ENCODE measurements at regions not wholly inside any gene's neighbourhood (a gene's known extent, or its start where the extent isn't known, plus 50 kb on each side); places are given as distances from the start of the nearest gene placed in this dataset.
A peak's percentile ranks its signal among the peaks of the same experiment; 100 is the strongest.
"Not testable (repeated sequence)": the region's sequence is repeated elsewhere in the genome, so short reads cannot be mapped to it uniquely, and the experiment has no call there.

DNA sequence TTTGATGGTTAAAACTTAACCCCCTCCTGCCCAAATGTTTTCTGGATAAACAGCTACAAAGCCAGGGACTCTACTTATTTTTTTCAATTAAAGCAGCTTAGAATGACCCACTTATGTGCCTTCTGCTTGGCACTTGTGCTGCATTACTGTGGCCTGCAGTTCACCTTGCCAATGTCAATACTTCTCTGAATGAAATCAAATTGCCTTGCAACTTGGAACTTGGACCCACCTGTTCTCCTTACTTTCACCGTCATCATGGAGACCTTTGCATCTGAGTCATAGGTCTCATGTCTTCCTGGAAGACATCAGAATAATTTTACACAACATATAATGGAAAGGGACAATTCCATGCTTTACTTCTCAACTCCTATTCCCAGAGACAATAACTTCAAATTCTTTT lies 92.1 kb upstream of the FHL2 start:
- Histone ChIP-seq H3K27me3 (no peaks in the 10 kb centered on the region), H3K9me3 (replicated peaks) (peaks cover 6% of the 10 kb centered on the region; the same call in 1 of the 2 replicates), H3K4me1 (peaks cover 10% of the 10 kb centered on the region), H3K4me3 (no peak overlapping the region), H3K27ac (no peak overlapping the region), H3K36me3 (no peaks in the 10 kb centered on the region; the same call in 1 of the 2 replicates)
- DNase-seq: no peak

DNA sequence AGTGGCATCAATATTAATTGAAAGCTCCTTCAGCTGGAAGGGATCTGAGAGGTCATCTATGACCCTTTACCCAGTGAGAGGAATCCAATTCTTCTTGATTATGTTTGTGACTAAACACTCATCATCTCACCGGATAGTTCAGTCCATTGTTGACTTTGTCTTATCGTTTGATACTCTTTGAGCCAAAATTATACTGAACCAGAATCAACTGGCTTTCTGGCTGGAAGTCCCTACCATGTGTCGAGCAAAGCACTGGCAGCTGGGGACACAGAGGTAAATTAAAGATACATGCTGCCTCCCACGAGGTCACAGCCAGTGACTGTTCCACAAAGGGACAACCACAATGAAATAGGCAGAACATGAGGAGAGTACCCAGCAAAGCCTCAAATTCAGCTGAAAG lies 91.4 kb upstream of the FHL2 start:
- Histone ChIP-seq H3K4me3 (no peak overlapping the region), H3K27ac (no peak overlapping the region), H3K36me3 (no peaks in the 10 kb centered on the region; the same call in 1 of the 2 replicates), H3K4me1 (peaks cover 10% of the 10 kb centered on the region), H3K9me3 (replicated peaks) (peaks cover 6% of the 10 kb centered on the region; the same call in 1 of the 2 replicates), H3K27me3 (no peaks in the 10 kb centered on the region)
- no peak for DNase-seq

DNA sequence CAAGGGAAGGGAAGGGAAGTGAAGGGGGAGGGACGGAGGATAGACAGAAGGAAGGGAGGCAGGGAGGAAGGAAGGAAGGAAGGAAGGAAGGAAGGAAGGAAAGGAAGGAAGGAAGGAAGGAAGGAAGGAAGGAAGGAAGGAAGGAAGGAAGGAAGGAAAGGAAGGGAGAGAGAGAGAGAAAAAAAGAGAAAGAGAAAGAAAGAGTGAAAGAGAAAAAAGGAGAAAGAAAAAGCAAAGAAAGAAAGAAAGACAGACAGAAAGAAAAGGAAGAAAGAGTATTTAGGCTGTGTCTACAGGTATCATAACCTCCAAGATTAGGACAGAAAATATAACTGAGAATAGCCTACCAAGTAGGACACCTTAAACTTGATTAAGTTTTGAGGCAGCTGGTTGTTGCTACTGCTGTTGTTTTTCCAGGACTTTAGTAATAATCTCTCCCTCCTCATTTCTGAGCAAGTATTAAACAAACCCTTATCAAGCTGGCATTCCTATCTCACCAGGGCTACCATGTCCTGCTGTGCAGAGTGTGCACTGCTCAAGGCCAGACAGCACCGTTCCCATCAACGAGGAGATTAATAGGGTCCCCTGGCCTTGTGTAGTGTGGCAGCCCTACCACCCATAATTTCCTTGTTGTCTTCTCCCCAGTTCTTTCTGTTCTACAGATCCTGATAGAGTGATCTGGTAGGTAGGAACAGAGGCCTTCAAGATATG lies 90.5 kb upstream of the FHL2 start:
- Histone ChIP-seq H3K9me3 (replicated peaks) (peaks cover 6% of the 10 kb centered on the region; the same call in 1 of the 2 replicates), H3K4me3 (no peak overlapping the region), H3K36me3 (no peaks in the 10 kb centered on the region; the same call in 1 of the 2 replicates), H3K4me1 (peaks cover 10% of the 10 kb centered on the region), H3K27me3 (no peaks in the 10 kb centered on the region), H3K27ac (no peak overlapping the region)
- DNase-seq: no peak

DNA sequence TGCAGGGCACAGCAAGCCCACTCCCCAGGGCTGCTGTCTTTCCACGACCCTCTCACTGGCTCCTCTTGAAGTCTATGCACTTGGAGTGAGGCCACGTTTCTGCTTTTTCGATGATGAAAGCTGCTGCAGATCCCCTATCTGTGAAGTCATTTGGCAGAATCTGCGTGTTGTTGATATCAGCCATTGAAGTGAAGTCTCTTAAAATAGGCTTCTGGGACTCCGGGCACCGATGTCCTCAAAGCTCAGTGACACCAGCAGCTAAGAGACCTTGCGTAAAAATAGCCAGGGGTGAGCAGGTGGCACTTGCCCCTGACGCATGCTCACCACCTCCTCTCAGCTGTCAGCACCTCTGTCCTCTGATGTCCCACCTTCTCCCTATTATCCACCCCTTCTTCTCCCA lies 89.4 kb upstream of the FHL2 start:
- Histone ChIP-seq H3K27ac (no peak overlapping the region), H3K4me1 (peaks cover 10% of the 10 kb centered on the region), H3K9me3 (replicated peaks) (peaks cover 6% of the 10 kb centered on the region; the same call in 1 of the 2 replicates), H3K27me3 (no peaks in the 10 kb centered on the region), H3K36me3 (no peaks in the 10 kb centered on the region; the same call in 1 of the 2 replicates), H3K4me3 (no peak overlapping the region)
- DNase-seq: no peak

DNA sequence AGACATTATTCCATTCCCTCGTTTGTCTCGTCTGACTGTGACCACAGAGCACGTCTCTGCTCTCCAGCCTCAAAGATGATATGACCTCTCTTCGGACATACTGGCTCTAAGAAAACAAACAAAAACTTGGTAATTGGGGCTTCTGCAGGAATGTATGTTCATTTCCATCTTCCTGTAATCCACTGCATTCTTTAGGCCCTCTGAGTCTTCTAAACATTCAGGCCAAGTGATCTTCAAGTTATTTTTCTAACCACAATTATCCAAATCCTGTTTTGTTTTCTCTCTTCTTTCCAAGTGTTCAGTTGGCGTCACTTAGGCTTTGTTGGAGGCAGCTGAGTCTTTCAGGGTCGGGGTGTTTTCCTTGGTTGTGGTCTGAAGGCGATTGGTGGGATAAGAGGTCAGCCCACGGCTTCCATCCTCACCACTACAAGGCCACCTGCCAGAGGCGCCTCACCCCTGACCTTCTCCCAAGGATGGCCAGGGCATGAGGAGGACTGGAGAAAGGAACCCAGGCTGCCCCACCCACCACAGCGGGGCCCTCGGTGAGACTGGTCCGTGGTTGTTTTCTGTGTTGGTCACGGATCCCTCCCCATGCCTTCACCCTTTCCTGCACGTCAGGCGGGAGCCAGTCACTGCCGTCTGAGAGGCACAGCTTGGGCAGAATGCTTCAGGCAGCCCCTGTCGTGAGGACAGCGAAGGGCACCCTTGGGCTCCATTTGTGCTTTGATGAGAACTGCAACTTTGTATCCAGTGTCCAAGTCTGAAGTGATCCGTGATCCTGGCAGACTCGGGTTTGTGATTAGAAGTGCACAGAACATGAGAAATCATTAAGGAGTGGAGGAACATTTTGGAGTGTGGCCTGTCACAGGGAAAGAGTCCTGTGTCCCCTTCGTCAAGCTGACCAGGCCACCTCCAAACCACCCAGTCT lies 88.6 kb upstream of the FHL2 start:
- H3K27ac ChIP-seq: peak overlapping the region; percentile 2; the same call in 1 of the 2 replicates

DNA sequence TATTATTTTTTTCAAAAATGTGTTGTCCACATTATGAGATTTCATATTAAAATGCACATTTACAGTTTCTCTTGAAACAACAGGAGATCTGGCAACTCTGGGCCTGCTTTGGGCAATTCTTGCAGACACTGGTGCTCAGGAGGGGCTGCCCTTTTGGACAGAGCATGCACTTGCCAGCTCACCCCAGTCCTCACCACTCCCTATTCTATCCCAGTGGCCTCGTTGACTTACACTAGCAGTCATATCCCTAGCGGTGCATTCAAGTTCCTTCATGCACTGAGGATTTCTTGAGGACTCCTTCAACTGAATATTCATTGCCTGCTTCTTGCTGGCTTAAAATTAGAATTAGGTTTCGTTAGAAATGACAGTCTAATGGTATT lies 87.9 kb upstream of the FHL2 start:
- Histone ChIP-seq H3K27ac (no peak overlapping the region; the same call in 1 of the 2 replicates), H3K36me3 (no peaks in the 10 kb centered on the region), H3K4me1 (peaks cover 10% of the 10 kb centered on the region), H3K27me3 (no peaks in the 10 kb centered on the region), H3K9me3 (replicated peaks) (no peaks in the 10 kb centered on the region), H3K4me3 (no peak overlapping the region)
- DNase-seq: no peak

More for the DNA sequence above, 88.6 kb upstream of the FHL2 start:
- DNase-seq: peak; percentile 50 to 53
- Histone ChIP-seq H3K9me3 (replicated peaks) (no peaks in the 10 kb centered on the region; the same call in 1 of the 2 replicates), H3K27me3 (no peaks in the 10 kb centered on the region), H3K4me1 (peaks cover 10% of the 10 kb centered on the region), H3K4me3 (0 out of 2 replicates have a peak overlapping the region, but pooled peaks have one; percentile 1), H3K36me3 (no peaks in the 10 kb centered on the region)

DNA sequence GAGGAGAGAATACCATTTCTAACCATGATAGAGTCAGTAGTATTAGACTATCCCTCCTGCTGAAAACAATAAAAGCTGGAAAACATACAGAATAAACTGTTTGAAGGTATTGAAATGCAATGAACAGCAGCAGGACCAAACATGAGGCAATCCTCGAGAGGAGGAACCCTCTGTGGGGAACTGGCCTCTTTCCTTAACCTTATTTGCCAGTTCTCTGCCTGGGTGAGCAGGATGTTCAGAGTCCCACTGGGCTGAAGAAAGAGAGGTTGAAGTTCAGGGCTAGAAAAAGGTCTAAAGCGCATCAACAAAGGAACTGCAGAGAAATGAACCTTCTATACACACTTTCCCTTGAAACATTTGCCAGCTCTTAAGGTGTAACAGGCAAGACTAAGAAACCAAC lies 79.8 kb upstream of the FHL2 start:
- DNase-seq: no peak
- H3K4me1 ChIP-seq: no peaks in the 10 kb centered on the region
- no peak overlapping the region for H3K4me3 ChIP-seq
- H3K27me3 ChIP-seq: no peaks in the 10 kb centered on the region
- no peaks in the 10 kb centered on the region for H3K36me3 ChIP-seq
- no peaks in the 10 kb centered on the region for H3K9me3 ChIP-seq (replicated peaks)
- no peak overlapping the region for H3K27ac ChIP-seq

DNA sequence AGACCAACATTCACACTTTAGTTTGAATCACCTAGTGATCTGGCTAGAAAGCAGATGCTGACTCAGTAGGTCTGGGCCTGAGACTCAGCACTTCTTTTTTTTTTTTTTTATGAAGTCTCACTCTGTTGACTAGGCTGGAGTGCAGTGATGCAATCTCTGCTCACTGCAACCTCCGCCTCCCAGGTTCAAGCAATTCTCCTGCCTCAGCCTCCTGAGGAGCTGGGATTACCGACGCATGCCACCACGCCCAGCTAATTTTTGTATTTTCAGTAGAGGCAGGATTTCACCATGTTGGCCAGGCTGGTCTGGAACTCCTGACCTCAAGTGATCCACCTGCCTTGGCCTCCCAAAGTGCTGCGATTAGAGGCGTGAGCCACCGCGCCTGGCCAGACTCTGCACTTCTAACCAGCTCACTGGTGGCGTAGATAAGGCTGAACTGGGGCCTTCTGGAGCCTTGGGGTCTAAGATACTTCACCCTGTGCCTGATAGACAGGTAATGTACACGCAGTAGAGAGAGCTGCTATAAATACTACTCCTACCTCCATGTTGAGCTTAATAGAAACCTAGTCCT lies 78.3 kb upstream of the FHL2 start:
- DNase-seq; H3K27me3 ChIP-seq; H3K9me3 ChIP-seq (replicated peaks); H3K27ac ChIP-seq; H3K36me3 ChIP-seq; H3K4me3 ChIP-seq; H3K4me1 ChIP-seq: not testable (repeated sequence)

DNA sequence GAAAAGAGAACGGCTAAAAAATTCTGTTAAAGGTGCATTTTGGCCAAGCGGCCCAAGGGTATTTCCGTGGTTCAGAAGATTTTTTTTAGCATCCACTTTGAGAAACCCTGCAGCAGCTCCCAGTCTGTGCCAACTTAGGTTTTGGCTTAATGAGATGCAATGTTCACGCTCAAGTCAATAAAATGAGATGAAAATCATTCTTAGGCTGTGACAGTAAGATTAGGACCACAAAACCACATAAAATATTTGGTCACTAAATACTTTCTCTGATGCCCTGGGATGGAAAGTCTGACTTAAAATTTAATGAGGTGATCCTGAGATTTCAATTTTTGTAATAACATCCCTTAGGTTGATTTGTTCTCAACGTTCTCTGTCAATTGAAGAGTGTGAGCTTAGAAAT lies 74.2 kb upstream of the FHL2 start:
- Histone ChIP-seq H3K27ac (no peak overlapping the region), H3K36me3 (no peaks in the 10 kb centered on the region), H3K27me3 (no peaks in the 10 kb centered on the region), H3K4me1 (no peaks in the 10 kb centered on the region), H3K4me3 (no peak overlapping the region), H3K9me3 (replicated peaks) (no peaks in the 10 kb centered on the region)
- no peak for DNase-seq

DNA sequence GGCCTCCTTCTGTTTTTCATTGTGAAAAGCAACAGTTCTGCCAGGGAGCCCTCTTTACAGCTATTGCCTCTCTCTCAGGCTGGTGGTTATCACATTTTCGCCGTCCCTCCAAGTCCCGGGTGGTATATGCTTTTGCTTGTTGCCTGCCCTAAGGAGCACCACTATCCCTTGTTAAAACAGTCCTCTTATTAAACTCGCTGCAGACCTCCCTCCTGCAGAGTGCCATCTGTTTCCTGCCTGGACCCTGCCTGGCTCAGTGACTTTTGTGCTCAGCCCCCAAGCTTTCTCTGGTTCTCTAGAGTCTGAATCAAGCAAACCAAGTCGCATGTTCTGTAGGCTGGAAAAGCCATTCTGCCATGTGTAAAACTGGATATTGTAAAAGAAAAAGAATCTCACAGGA lies 72.1 kb upstream of the FHL2 start:
- Histone ChIP-seq H3K27me3 (no peaks in the 10 kb centered on the region), H3K27ac (no peak overlapping the region), H3K4me3 (no peak overlapping the region), H3K4me1 (no peaks in the 10 kb centered on the region), H3K36me3 (no peaks in the 10 kb centered on the region), H3K9me3 (replicated peaks) (no peaks in the 10 kb centered on the region)
- DNase-seq: no peak

DNA sequence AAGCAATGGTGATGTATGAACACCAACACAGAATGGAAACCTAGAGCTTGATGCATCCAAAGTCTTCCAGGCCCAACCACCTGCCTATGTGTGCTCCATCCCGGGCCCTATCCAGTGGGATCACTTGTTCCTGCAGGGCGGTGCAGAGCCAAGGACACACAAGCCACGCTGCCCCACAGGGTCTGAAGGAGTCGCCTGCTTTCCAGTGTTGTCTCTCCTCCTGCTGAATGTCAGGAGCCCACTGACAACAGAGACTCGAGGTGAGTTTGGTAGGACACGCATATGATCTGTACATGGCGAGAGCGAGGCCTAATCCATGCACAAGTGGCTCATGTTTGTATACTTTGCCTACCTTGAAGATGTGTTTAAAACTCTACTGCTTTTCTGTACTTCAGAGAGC lies 70.9 kb upstream of the FHL2 start:
- Histone ChIP-seq H3K9me3 (replicated peaks) (no peaks in the 10 kb centered on the region), H3K4me3 (no peak overlapping the region), H3K27ac (no peak overlapping the region), H3K36me3 (no peaks in the 10 kb centered on the region), H3K4me1 (no peaks in the 10 kb centered on the region), H3K27me3 (no peaks in the 10 kb centered on the region)
- no peak for DNase-seq

DNA sequence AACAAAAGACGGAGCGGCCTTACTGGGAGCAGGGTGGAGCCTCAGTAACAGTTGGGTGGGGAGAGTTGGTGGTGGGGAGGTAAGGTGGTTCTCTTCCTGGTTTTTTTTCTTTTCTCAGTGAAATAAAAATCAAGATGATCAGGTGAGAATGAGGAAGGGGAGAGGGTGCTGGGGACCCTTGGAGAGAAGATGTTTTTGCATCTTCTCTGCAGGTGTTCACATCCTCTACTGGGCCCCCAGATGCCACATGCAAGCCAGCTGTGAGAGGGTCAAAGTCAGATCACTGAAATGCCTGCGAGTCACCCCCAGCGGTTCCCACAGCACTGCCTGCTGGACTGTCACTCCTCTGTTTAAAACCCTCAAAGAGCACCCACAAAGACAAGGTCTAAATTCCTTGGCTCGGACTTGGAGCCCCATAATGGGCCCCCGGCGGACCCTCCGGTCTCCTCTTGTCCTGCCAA lies 69.8 kb upstream of the FHL2 start:
- Histone ChIP-seq H3K36me3 (no peaks in the 10 kb centered on the region), H3K27ac (no peak overlapping the region), H3K9me3 (replicated peaks) (no peaks in the 10 kb centered on the region), H3K4me3 (no peak overlapping the region), H3K27me3 (no peaks in the 10 kb centered on the region), H3K4me1 (no peaks in the 10 kb centered on the region)
- DNase-seq: no peak

DNA sequence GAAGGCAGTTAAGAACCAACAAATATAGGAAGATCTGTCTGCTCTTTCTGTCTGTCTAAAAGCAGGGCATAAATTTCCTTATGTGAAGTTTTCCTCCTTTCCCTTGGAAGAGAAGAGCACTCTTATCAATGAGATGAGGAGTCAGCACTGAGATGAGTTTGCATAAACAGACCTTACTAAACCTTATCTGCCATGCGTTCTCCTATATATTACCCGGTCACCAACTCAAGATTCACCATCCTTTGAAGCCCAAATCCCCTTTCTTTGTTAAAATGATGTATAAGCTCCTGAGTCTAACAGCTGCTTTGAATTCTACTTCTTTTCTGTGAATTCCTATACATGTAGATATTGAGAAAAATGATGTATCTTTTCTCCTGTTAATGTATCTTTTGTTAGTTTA lies 65.5 kb upstream of the FHL2 start:
- no peak overlapping the region for H3K4me3 ChIP-seq
- no peaks in the 10 kb centered on the region for H3K36me3 ChIP-seq
- H3K27ac ChIP-seq: no peak overlapping the region
- no peak for DNase-seq
- H3K27me3 ChIP-seq: no peaks in the 10 kb centered on the region
- H3K4me1 ChIP-seq: no peaks in the 10 kb centered on the region
- H3K9me3 ChIP-seq (replicated peaks): 0 out of 2 replicates have a peak, but pooled peaks cover 4% of the 10 kb centered on the region

DNA sequence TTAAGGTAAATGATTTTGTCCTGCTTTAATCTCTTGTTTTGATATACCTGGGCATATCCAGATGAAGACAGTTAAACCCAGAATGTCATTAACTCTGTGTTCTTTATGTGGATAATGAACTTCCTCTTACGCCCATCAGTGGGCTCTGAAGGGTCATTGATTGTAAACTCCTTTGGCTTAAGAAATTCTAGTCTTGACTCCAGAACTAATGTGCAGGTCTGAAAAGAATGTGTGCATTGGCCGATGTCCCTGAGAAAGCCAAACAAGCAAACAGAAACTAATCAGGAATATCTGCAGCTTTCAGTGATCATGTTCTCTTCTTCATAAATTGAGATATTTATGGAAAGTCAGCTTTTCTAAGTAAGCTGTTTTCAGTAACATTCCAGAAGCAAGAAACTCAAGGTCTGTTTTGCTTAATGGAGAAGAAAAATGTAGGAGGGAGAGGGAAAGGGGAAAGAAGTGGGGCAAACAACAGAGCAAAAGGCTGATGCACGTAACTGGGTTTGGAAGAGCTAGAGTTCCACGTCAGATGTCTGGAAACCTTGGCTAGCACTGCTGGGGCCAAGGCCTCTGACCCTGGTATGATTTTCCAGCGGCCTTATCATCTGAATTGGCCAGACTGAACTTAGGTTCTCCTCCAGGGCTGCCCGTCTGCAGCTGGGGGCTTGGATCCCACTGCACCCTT lies 61.3 kb upstream of the FHL2 start:
- Histone ChIP-seq H3K27ac (no peak overlapping the region), H3K9me3 (replicated peaks) (0 out of 2 replicates have a peak, but pooled peaks cover 4% of the 10 kb centered on the region), H3K36me3 (no peaks in the 10 kb centered on the region), H3K27me3 (no peaks in the 10 kb centered on the region), H3K4me3 (no peak overlapping the region), H3K4me1 (peaks cover 12% of the 10 kb centered on the region)
- no peak for DNase-seq
